ENCODE measurements at regions not wholly inside any gene's neighbourhood (a gene's known extent, or its start where the extent isn't known, plus 50 kb on each side); places are given as distances from the start of the nearest gene placed in this dataset.
A peak's percentile ranks its signal among the peaks of the same experiment; 100 is the strongest.

DNA sequence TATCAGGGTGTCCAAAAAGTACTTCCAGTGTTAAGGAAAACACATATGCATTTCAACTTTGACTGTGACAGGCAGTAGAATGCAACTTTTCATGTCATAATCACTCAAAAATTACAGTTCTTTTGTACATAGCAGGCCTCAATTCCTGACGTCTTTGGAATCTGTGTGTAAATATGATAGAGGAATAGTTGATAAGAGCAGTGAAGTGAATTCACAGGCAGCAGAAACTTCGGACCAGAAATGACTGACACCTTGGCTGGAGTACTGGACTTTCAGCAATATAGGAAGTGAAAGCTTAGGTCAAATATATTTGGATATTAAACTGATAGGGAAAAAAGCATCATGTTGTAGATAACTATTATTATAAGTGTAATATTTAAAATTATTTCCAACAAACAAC lies 1741.2 kb upstream of the PCDH20 start:
- no peaks in the 10 kb centered on the region for H3K79me2 ChIP-seq (ENCODE audit: insufficient read depth, low read length)
- H3K9me3 ChIP-seq (ENCODE audit: low read depth, low read length) = no peaks in the 10 kb centered on the region
- H3K4me2 ChIP-seq (ENCODE audit: insufficient read depth, low read length) = no peak overlapping the region
- no peaks in the 10 kb centered on the region for H3K36me3 ChIP-seq (ENCODE audit: insufficient read depth, low read length)
- no peak for DNase-seq (ENCODE audit: insufficient read length, low spot score, missing footprints)
- no peak overlapping the region for H3K4me3 ChIP-seq (ENCODE audit: insufficient read depth, low read length)
- H3K27ac ChIP-seq (ENCODE audit: low read depth, low read length) = no peak overlapping the region
- TF ChIP-seq CTCF (IDR thresholded peaks at IDR 0.05; ENCODE audit: extremely low read depth, low read depth, low read length) = no peak
- no peaks in the 10 kb centered on the region for H4K20me1 ChIP-seq (ENCODE audit: insufficient read depth, low read length)
- no peaks in the 10 kb centered on the region for H3K4me1 ChIP-seq (ENCODE audit: insufficient read depth, low read length)
- peak overlapping the region; percentile 41 for H2AFZ ChIP-seq (ENCODE audit: low read length)
- H3K27me3 ChIP-seq (ENCODE audit: insufficient read depth, low read length) = no peaks in the 10 kb centered on the region

GRCh38 chr13:63149375-63149774 lies 1733.7 kb upstream of the PCDH20 start:
- no peaks in the 10 kb centered on the region for H3K36me3 ChIP-seq (ENCODE audit: insufficient read depth, low read length)
- DNase-seq (ENCODE audit: insufficient read length, low spot score, missing footprints) = no peak
- no peak overlapping the region for H3K4me2 ChIP-seq (ENCODE audit: insufficient read depth, low read length)
- H3K27me3 ChIP-seq (ENCODE audit: insufficient read depth, low read length) = no peaks in the 10 kb centered on the region
- no peak overlapping the region for H2AFZ ChIP-seq (ENCODE audit: low read length)
- TF ChIP-seq CTCF (IDR thresholded peaks at IDR 0.05; ENCODE audit: extremely low read depth, low read depth, low read length) = no peak
- H4K20me1 ChIP-seq (ENCODE audit: insufficient read depth, low read length) = no peaks in the 10 kb centered on the region
- H3K4me1 ChIP-seq (ENCODE audit: insufficient read depth, low read length) = no peaks in the 10 kb centered on the region
- H3K9me3 ChIP-seq (ENCODE audit: low read depth, low read length) = no peaks in the 10 kb centered on the region
- no peak overlapping the region for H3K27ac ChIP-seq (ENCODE audit: low read depth, low read length)
- no peak overlapping the region for H3K4me3 ChIP-seq (ENCODE audit: insufficient read depth, low read length)
- no peaks in the 10 kb centered on the region for H3K79me2 ChIP-seq (ENCODE audit: insufficient read depth, low read length)

GRCh38 chr13:63139277-63139676 lies 1723.6 kb upstream of the PCDH20 start:
- H3K27me3 ChIP-seq (ENCODE audit: insufficient read depth, low read length) = no peaks in the 10 kb centered on the region
- TF ChIP-seq CTCF (IDR thresholded peaks at IDR 0.05; ENCODE audit: extremely low read depth, low read depth, low read length) = no peak
- H3K4me3 ChIP-seq (ENCODE audit: insufficient read depth, low read length) = no peak overlapping the region
- H4K20me1 ChIP-seq (ENCODE audit: insufficient read depth, low read length) = no peaks in the 10 kb centered on the region
- no peak overlapping the region for H2AFZ ChIP-seq (ENCODE audit: low read length)
- H3K79me2 ChIP-seq (ENCODE audit: insufficient read depth, low read length) = no peaks in the 10 kb centered on the region
- H3K4me2 ChIP-seq (ENCODE audit: insufficient read depth, low read length) = no peak overlapping the region
- no peaks in the 10 kb centered on the region for H3K4me1 ChIP-seq (ENCODE audit: insufficient read depth, low read length)
- no peaks in the 10 kb centered on the region for H3K36me3 ChIP-seq (ENCODE audit: insufficient read depth, low read length)
- H3K27ac ChIP-seq (ENCODE audit: low read depth, low read length) = no peak overlapping the region
- DNase-seq (ENCODE audit: insufficient read length, low spot score, missing footprints) = no peak
- H3K9me3 ChIP-seq (ENCODE audit: low read depth, low read length) = no peaks in the 10 kb centered on the region

- Histone ChIP-seq H2AFZ (ENCODE audit: low read length) (peak overlapping the region; percentile 48), H4K20me1 (ENCODE audit: insufficient read depth, low read length) (no peaks in the 10 kb centered on the region), H3K4me1 (ENCODE audit: insufficient read depth, low read length) (no peaks in the 10 kb centered on the region), H3K4me3 (ENCODE audit: insufficient read depth, low read length) (no peak overlapping the region), H3K9me3 (ENCODE audit: low read depth, low read length) (no peaks in the 10 kb centered on the region), H3K27me3 (ENCODE audit: insufficient read depth, low read length) (no peaks in the 10 kb centered on the region), H3K36me3 (ENCODE audit: insufficient read depth, low read length) (no peaks in the 10 kb centered on the region), H3K4me2 (ENCODE audit: insufficient read depth, low read length) (no peak overlapping the region), H3K79me2 (ENCODE audit: insufficient read depth, low read length) (no peaks in the 10 kb centered on the region), H3K27ac (ENCODE audit: low read depth, low read length) (no peak overlapping the region)
- no peak for DNase-seq (ENCODE audit: insufficient read length, low spot score, missing footprints)
- TF ChIP-seq CTCF (IDR thresholded peaks at IDR 0.05; ENCODE audit: extremely low read depth, low read depth, low read length) = no peak
Observed at GRCh38 chr13:63129995-63130394, 1714.3 kb upstream of the PCDH20 start.

All from osteoblast (primary cell).